GM21447 (cell line): ENCODE measurements at regions not wholly inside any gene's neighbourhood (a gene's known extent, or its start where the extent isn't known, plus 50 kb on each side); places are given as distances from the start of the nearest gene placed in this dataset.
"Not testable (repeated sequence)": the region's sequence is repeated elsewhere in the genome, so short reads cannot be mapped to it uniquely, and the experiment has no call there.

Source experiments
- ATAC-seq: cut with Tn5 transposase; IDR thresholded peaks from one replicate; pipeline ENCODE4 v1.9.1; 2021; ENCODE audit not compliant: unreplicated experiment

DNA sequence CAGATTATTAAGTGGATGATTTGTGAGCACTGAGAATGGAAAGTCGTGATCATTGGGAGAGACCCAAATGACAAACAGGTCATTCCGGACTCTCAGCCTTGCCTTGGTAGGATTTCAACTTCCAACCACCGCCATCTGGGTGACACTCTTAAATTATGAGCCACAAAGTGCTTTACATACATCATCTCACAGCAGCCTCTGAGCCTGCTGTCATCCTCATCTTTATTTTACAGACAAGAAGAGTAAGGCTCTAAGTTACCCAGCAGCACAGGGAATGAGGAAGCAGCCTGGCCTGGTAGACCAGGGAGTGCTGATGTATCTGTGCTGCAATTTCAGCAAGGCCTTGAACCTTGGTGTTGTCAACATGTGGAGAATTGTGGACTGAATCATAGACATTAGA is 105.8 kb upstream of the TRIM2 start:
- no peak for ATAC-seq

DNA sequence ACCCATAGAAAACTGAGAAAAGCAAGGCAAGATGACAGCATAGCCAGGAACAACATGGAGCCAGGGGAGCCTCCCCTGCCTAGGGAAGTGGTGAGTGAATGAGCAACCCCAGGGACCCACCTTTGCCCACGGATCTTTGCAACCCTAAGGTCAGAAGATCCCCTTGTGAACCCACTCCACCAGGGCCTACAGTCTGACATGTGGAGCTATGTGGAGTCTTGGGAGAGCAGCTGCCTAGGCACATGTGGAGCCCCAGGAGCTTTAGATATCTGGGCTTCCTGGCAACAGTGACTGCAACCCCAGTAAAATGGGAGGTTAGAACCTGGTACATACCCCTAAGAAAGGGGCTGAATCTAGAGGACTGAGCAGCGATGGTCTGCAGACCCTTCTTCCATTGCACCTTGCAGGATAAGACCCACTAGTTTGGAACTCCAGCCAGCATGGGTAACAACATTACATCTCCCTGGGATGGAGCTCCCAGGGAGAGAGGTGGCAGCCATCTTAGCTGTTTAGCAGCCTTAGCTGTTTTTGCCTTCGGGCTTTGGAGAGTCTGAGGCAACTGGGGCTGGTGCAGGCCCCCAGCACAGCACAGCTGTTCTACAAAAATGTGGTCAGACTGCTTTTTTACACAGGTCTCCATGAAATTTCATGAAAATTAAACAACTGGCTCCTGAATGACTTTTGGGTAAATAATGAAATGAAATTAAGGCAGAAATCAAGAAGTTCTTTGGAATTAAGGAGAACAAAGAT is 104.7 kb upstream of the TRIM2 start:
- ATAC-seq, result no peak

- not testable (repeated sequence) for ATAC-seq
Measured at GRCh38 chr4:153106736-153107135, 97.5 kb upstream of the TRIM2 start.

DNA sequence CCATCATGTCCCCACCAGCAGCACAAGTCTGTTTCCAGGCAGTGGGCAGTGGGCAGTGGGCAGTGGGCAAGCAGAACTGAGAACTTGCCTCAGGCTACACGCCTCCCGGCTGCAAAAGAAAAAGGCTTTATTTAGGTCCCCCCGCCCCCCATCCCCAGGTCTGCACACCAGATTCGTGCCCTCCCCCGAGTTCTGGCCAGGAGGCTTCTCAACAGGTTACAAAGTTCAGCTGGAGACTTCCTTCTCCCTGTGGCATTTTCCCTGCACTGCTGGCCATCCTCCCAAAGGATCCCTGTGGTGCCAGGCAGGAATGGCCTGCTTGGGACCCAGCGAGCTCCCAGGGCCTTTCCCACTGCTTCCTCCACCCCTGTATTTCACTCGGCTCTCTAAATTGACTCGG is 97.0 kb upstream of the TRIM2 start:
- ATAC-seq, result no peak

DNA sequence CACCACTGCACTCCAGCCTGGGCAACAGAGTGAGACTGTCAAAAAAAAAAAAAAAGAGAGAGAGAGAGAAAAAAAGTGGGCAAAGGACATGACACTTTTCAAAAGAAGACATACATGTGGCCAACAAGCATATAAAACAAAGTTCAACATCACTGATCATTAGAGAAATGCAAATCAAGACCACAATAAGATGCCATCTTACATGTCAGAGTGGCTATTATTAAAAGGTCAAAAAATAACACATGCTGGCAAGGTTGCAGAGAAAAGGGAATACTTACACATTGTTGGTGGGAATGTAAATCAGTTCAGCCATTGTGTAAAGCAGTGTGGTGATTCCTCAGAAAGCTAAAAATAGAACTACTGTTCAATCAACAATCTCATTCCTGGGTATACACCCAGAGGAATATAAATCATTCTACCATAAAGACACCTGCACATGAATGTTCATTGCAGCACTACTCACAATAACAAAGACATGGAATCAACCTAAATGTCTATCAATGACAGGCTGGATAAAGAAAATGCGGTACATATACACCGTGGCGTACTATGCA is 94.9 kb upstream of the TRIM2 start:
- no peak for ATAC-seq

DNA sequence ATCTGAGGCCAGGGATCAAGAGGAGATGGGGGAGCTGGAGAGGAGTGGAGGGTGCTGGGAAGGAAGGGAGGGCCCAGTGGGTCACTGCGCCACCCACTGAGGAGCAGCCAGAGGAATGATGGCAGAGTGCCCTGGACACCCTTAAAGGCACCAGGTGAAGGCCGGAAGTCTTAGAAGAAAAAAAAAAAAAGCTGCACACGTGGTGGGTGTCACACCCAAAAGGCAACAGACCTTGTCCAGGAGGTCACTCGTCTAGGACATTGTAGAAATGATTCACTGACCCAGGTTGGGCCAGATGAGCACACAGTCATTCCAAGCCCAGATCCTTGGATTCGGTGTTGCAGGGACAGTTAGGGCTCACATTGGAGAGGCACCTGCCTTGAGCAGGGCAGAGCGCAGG is 93.5 kb upstream of the TRIM2 start:
- no peak for ATAC-seq

DNA sequence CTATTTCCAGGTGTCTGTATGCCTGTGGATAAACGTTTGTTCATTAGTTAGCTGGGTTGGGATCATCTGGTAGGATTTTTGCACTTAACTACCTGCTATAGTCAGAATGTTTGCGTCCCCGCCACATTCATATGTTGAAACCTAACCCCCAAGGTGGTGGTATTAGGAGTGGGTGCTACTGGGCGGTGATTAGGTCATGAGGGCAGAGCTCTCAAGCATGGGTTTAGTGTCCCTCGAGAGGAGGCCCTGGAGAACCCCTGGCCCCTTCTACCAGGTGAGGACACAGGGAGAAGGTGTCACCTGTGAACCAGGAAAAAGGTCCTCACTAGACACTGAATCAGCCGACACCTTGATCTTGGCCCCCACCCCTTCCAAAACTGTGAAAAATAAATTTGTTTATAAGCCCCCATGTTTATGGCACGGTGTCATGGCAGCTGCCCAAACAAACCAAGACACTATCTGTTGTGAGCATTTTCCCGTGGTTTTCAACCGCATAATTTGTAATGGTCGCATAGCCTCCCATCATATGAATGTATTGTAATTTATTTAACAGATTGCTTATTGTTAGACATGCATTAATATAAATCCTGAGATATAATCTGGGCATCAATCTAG is 92.7 kb upstream of the TRIM2 start:
- ATAC-seq, result no peak

DNA sequence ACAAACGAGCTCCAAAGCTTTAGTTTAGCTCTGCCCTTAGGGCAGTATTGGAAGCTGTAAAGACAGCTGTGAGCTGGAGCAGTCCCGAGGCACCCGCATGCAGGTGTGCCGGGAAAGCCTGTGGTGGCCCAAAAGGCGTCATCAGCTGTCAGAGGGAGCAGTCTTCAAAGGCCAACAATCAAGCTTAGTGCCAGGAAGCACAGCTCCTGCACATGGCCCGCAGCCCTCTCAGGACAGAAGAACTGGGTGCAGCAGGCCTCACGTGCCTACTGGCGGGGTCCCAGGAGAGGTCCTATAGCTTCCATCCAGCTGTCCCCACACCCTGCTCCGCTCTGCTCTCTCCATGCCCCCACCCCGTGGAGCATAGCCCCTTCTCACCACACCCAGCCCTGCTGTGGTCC is 92.2 kb upstream of the TRIM2 start:
- no peak for ATAC-seq

- no peak for ATAC-seq
Measured at GRCh38 chr4:153113061-153113837, 91.0 kb upstream of the TRIM2 start.

DNA sequence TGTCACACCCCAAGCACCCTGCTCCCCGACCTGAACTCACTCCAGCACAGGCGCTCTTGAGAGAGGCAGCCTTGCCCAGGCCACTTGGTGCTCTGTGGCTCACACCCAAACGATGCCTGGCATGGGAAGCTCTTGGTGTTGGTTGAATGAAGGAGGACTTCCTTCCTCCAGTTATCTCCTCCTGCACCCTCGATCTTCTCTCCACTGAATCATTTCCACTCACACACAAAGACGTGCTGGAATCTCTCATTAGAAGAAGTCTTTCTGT is 90.5 kb upstream of the TRIM2 start:
- no peak for ATAC-seq

DNA sequence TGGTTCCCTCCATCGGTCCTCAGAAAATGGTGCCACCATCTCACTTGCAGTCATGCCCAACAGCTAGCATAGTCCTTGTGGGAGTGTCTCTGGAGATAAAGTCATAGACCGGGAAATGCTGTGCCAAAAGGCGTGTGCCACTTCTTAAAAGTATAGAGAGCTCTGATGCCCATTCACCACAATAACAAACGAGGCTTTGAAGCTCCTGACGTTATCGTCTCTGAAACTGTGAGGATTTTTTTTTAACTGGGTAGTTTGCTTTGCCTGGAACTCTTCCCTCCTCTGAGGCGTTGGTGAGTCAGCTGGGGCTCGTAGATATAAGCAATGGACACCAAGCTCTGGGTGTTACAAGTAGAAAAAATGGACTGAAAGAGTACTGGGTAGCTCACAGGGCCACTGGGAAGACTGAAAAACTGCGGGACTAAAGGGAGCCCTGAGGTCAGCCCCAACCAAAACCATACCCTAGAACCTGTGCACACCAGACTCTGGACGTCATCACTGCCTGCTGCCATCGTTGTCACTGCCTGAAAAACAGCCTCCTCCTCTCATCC is 89.4 kb upstream of the TRIM2 start:
- ATAC-seq, result no peak

- ATAC-seq, result peak; percentile 87
Measured at GRCh38 chr4:153115322-153116290, 88.6 kb upstream of the TRIM2 start.

DNA sequence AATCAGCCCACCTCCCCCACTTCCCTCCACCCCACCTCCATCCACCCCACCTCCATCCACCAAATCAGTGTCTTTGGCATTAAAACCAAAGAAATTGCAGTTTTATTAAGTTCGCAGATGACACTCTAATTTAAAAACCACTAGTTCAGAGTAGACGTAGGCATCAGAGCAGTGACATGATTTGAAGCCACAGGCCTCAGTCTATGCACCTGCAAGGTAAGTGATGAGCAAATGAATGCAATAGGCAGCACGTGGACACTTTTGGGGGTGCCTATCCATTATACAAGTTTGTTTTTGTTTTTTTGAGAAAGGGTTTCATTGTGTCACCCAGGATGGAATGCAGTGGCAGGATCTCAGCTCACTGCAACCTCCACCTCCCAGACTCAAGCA is 88.0 kb upstream of the TRIM2 start:
- no peak for ATAC-seq

DNA sequence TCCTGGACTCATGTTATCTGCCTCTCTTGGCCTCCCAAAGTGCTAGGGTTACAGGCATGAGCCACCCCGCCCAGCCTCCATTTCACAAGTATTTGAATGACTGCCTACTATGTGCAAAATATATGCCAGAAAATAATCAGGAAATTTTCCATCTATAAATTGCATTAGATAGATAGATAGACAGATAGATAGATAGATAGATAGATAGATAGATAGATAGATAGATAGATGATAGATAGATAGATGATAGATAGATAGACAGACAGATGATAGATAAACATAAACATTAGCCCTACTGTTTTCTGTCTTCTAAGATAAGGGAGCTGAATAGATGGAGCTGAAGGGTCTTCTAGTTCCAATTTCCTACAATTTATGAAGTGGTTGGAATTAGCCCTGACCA is 87.4 kb upstream of the TRIM2 start:
- ATAC-seq, result no peak

GRCh38 chr4:153117554-153117953 is 86.7 kb upstream of the TRIM2 start:
- ATAC-seq, result no peak

- no peak for ATAC-seq
Measured at GRCh38 chr4:153119626-153120025, 84.6 kb upstream of the TRIM2 start.

DNA sequence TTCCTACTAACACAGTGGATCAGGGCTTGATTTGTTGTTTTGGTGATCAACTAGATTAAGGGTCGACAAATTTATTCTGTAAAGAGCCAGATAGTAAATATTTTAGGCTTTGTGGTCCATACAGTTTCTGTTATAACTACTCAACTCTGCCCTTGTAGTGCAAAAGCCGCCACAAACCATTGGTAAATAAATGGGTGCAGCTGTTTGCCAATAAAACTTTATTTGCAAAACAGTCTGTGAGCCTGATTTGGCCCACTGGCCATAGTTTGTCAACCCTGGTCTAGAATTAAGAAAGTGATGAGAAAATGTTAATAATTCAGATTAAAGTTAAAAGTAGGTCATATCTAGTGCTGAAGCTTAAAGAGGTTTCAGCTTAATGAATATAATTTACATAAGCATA is 84.0 kb upstream of the TRIM2 start:
- no peak for ATAC-seq

- ATAC-seq, result no peak
Measured at GRCh38 chr4:153122855-153123254, 81.4 kb upstream of the TRIM2 start.

- ATAC-seq, result no peak
Measured at GRCh38 chr4:153126137-153126536, 78.1 kb upstream of the TRIM2 start.

GRCh38 chr4:153127760-153128494 is 76.3 kb upstream of the TRIM2 start:
- peak; percentile 86 for ATAC-seq
